NCI-H2196 treated with DMSO at 0.1 percent for 48 hours (cell line): ENCODE measurements at regions not wholly inside any gene's neighbourhood (a gene's known extent, or its start where the extent isn't known, plus 50 kb on each side); places are given as distances from the start of the nearest gene placed in this dataset.

Experiments
- DNase-seq: peaks from one replicate; lab custom pipeline; 2025; ENCODE audit not compliant: unreplicated experiment; lab: John Stamatoyannopoulos, UW

- DNase-seq = no peak
Observed at GRCh38 chr7:67962863-67963262, 966.2 kb downstream of the TYW1 start.

- DNase-seq = no peak
Observed at GRCh38 chr7:67976490-67976889, 979.9 kb downstream of the TYW1 start.

- no peak for DNase-seq
Observed at GRCh38 chr7:67983486-67983885, 986.9 kb downstream of the TYW1 start.

- DNase-seq = no peak
Observed at GRCh38 chr7:67984326-67984725, 987.7 kb downstream of the TYW1 start.

GRCh38 chr7:67989142-67989541, 992.5 kb downstream of the TYW1 start:
- no peak for DNase-seq

GRCh38 chr7:67990003-67990402, 993.4 kb downstream of the TYW1 start:
- DNase-seq = no peak

GRCh38 chr7:67990716-67991115, 994.1 kb downstream of the TYW1 start:
- no peak for DNase-seq

GRCh38 chr7:67992287-67992686, 995.7 kb downstream of the TYW1 start:
- DNase-seq = no peak

- no peak for DNase-seq
Observed at GRCh38 chr7:68005992-68006391, 1009.4 kb downstream of the TYW1 start.

- no peak for DNase-seq
Observed at GRCh38 chr7:68006619-68007018, 1010.0 kb downstream of the TYW1 start.

- DNase-seq = no peak
Observed at GRCh38 chr7:68009716-68010115, 1013.1 kb downstream of the TYW1 start.

- peak; percentile 18 for DNase-seq
Observed at GRCh38 chr7:68014031-68014736, 1017.6 kb downstream of the TYW1 start.

- DNase-seq = no peak
Observed at GRCh38 chr7:68015122-68015977, 1018.7 kb downstream of the TYW1 start.

GRCh38 chr7:68015978-68016532, 1019.4 kb downstream of the TYW1 start:
- DNase-seq = no peak

GRCh38 chr7:68020102-68020501, 1023.5 kb downstream of the TYW1 start:
- no peak for DNase-seq

GRCh38 chr7:68025369-68025768, 1028.7 kb downstream of the TYW1 start:
- DNase-seq = no peak

GRCh38 chr7:68030530-68030929, 1033.9 kb downstream of the TYW1 start:
- no peak for DNase-seq

GRCh38 chr7:68031180-68031943, 1034.7 kb downstream of the TYW1 start:
- no peak for DNase-seq

- no peak for DNase-seq
Observed at GRCh38 chr7:68038621-68039314, 1042.1 kb downstream of the TYW1 start.

GRCh38 chr7:68041554-68041953, 1044.9 kb downstream of the TYW1 start:
- no peak for DNase-seq

GRCh38 chr7:68043546-68043945, 1046.9 kb downstream of the TYW1 start:
- no peak for DNase-seq
